Esophagus (tissue), 2 donors: ENCODE measurements at regions not wholly inside any gene's neighbourhood (a gene's known extent, or its start where the extent isn't known, plus 50 kb on each side); places are given as distances from the start of the nearest gene placed in this dataset.

Experiments
- H3K27ac ChIP-seq, 2 donors: one replicate each; pipeline ENCODE4 v1.5.1; 2013; ENCODE audit warnings: low read depth in 2 of 2, mild to moderate bottlenecking in 2 of 2, inconsistent platforms in 1 of 2, low read length in 1 of 2, moderate library complexity in 1 of 2
- H3K27me3 ChIP-seq, 2 donors: one replicate each; pipeline ENCODE4 v1.6.1; 2013; ENCODE audit warnings: low read length in 2 of 2, control low read depth in 1 of 2, mild to moderate bottlenecking in 1 of 2; ENCODE audit not compliant: insufficient read depth in 2 of 2, control insufficient read depth in 1 of 2
- H3K36me3 ChIP-seq, 2 donors: one replicate each; pipeline ENCODE4 v1.6.1; 2013; ENCODE audit warnings: low read length in 1 of 2; ENCODE audit not compliant: control insufficient read depth in 2 of 2, insufficient read depth in 2 of 2
- H3K4me1 ChIP-seq, 2 donors: one replicate each; pipeline ENCODE4 v1.6.1; 2013; ENCODE audit warnings: low read length in 1 of 2; ENCODE audit not compliant: control insufficient read depth in 2 of 2, insufficient read depth in 2 of 2
- H3K4me3 ChIP-seq, 2 donors: one replicate each; pipeline ENCODE4 v1.5.1; 2013; ENCODE audit warnings: low read length in 2 of 2, mild to moderate bottlenecking in 2 of 2, low read depth in 1 of 2, moderate library complexity in 1 of 2
- H3K9me3 ChIP-seq, 2 donors: one replicate each; pipeline ENCODE4 v1.6.1; 2013; ENCODE audit warnings: mild to moderate bottlenecking in 2 of 2, low read depth in 1 of 2, low read length in 1 of 2, moderate library complexity in 1 of 2; ENCODE audit not compliant: control insufficient read depth in 2 of 2, insufficient read depth in 1 of 2
- whole genome bisulfite sequencing, 2 donors: extraction: QIAGEN DNeasy Blood & Tissue Kit; methylation state at CpG; one replicate each; pipeline ENCODE4 v1.1.7; 2013; 5-methylcytosine and 5-hydroxymethylcytosine counted together
- donor health status: healthy with polysubstance abuse.
- donor health status: Bipolar disorder and iron deficiency.

DNA sequence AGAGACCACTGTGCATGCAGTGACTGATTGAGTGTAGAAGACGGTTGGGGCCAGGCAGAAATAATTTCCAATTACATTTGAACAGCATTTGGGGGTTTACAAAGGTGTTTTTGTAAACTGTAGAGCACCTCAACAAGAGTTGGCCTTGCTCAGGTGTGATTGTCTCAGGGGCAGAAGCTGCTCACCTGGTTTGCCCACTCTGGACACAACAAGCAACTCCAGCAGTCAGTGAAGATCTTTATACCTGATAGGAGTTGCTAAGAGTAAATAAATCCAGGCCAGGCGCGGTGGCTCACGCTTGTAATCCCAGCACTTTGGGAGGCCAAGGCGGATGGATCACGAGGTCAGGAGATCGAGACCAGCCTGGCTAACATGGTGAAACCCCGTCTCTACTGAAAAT lies 221.3 kb downstream of the RAB28 start:
- H3K27me3 ChIP-seq = no peaks in the 10 kb centered on the region
- no peak overlapping the region for H3K27ac ChIP-seq
- H3K36me3 ChIP-seq = no peaks in the 10 kb centered on the region
- no peaks in the 10 kb centered on the region for H3K4me1 ChIP-seq
- WGBS, 2 donors = 89 to 90% methylated on average over 8 of the region's 8 CpGs
- H3K4me3 ChIP-seq = no peak overlapping the region
- H3K9me3 ChIP-seq = no peaks in the 10 kb centered on the region

DNA sequence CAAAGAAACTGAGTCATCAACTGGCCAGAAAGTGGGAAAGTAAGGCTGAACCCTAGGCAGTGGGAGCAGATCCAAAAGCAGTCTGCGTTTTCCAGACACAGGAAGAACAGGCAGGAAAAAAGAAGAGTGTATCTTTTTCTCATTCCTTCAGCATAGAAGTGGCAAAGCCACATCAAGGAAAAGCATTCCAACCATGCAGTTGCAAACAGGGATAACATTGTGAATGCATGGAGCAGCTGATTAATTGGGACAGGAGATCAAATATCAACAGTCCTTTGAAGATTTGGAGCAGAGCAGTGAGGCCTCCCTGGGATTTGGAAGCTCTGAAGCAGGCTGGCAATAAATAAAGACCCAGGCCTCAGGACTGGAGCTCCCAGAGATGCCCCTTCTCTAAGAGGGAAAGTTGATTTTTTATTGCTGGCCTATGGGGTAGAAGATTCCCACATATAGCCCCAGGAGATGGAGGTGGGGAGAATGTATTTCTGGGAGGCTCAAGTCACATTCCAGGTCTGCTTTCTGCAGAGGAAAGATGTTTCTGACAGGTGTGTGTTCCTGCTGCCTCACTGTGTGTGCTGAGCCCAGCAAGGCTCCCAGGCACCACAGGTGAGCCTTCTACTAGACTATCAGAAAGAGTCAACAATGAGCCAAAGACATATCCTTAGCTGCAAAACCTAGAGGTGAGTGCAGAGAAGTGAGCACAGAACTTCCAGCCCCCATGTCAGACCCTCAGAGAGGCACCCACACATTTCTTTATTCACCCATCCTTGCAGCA lies 222.5 kb downstream of the RAB28 start:
- Histone ChIP-seq H3K4me1 (no peaks in the 10 kb centered on the region), H3K36me3 (no peaks in the 10 kb centered on the region), H3K27me3 (no peaks in the 10 kb centered on the region), H3K27ac (no peak overlapping the region), H3K9me3 (no peaks in the 10 kb centered on the region), H3K4me3 (no peak overlapping the region)
- 45 to 50% methylated on average over 1 of the region's 1 CpG for WGBS, 2 donors

DNA sequence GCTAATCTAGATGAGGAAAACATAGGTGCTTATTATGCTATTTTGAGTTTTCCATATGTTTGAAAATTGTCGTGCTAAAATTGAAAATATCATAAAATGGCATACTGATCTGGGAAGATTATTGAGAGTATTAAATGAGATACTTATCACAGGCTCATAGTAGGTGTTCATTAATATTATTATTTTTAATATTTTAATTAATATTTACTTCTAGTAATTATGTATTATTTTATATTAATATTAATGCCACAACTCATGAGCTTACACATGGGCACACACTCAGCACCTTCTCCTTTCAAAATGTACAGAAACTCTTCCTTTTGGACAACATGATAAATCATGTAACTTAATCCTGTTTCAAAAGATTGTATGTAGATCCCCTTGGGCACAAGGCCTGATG lies 223.6 kb downstream of the RAB28 start:
- Histone ChIP-seq H3K9me3 (no peaks in the 10 kb centered on the region), H3K4me1 (no peaks in the 10 kb centered on the region), H3K4me3 (no peak overlapping the region), H3K36me3 (no peaks in the 10 kb centered on the region), H3K27ac (no peak overlapping the region), H3K27me3 (no peaks in the 10 kb centered on the region)
- 95 to 99% methylated on average over 1 of the region's 1 CpG for WGBS, 2 donors

DNA sequence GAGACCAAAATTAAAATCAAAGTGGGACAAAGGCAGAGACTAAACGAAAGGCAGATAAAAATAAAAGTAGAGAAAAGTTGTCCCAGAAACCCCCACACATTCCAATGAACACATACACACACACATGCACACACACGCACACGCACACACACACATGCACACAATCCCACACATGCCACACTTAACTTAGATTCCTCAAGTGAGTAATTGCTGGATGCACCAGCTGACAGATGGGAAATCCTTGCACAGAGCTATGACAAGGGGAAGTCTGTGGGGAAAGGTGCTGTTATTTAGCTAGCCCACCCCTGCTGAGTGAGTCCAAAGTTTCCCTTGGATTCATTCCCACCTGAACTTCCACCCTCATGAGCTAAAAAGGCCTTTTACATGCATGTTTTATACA lies 233.9 kb downstream of the RAB28 start:
- H3K27me3 ChIP-seq = no peaks in the 10 kb centered on the region
- 88 to 89% methylated on average over 3 of the region's 3 CpGs for WGBS, 2 donors
- H3K9me3 ChIP-seq = no peaks in the 10 kb centered on the region

DNA sequence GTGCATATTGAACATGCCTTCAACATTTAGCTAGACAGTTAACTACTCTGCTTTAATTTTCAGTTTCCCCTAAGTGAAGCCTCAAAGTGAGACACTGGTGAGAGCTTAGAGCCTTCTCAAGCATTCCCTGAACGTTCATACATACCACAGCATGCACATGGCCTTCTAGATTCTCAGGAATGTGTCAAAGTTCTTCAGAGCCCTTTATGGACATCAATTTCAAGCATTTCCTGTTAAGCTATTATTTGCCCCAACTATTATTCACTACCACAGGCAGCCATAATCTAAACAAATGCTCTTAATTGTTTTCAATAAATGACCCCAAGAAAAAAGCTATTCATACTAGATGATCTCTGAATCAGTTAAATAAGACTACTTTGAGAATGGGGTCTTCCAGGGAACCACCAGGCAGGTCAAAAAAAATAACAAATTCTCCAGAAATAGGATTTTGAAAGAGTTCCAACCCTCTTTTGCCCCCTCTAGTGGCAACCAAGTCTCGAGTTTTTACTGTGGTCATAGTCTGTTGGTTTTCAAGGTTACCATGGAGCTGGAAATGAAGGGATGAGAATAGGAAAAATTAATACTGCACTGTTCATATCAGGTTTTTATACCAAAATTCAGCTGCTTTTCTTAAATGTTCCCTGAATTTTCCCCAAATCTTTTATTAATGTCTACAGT lies 235.4 kb downstream of the RAB28 start:
- Histone ChIP-seq H3K4me3 (no peak overlapping the region), H3K9me3 (no peaks in the 10 kb centered on the region), H3K36me3 (no peaks in the 10 kb centered on the region), H3K27ac (no peak overlapping the region), H3K27me3 (no peaks in the 10 kb centered on the region), H3K4me1 (no peaks in the 10 kb centered on the region)
- WGBS, 2 donors = 45 to 50% methylated on average over 2 of the region's 2 CpGs

More for the DNA sequence above, 233.9 kb downstream of the RAB28 start:
- H3K4me1 ChIP-seq = no peaks in the 10 kb centered on the region
- no peak overlapping the region for H3K4me3 ChIP-seq
- H3K36me3 ChIP-seq = no peaks in the 10 kb centered on the region
- H3K27ac ChIP-seq = no peak overlapping the region

DNA sequence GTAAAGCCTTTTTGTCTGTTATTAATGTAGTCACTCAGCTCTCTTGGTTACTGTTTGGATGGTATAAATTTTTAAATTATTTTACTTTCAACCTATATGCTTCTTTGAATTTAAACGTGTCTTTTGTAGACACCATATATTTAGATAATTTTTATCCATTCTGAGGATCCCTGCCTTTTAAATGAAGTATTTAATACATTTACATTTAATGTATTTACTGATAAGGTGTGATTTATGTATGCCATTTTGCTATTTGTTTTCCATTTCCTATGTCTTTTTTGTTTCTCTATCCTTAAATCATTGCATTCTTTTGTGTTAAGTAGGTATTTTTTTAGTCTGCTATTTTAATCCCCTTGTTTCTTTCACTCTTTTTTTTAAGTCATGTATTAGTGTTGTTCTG lies 238.0 kb downstream of the RAB28 start:
- Histone ChIP-seq H3K27me3 (no peaks in the 10 kb centered on the region), H3K27ac (no peak overlapping the region), H3K9me3 (no peaks in the 10 kb centered on the region), H3K4me3 (no peak overlapping the region), H3K36me3 (no peaks in the 10 kb centered on the region), H3K4me1 (no peaks in the 10 kb centered on the region)
- 95 to 98% methylated on average over 1 of the region's 1 CpG for WGBS, 2 donors

DNA sequence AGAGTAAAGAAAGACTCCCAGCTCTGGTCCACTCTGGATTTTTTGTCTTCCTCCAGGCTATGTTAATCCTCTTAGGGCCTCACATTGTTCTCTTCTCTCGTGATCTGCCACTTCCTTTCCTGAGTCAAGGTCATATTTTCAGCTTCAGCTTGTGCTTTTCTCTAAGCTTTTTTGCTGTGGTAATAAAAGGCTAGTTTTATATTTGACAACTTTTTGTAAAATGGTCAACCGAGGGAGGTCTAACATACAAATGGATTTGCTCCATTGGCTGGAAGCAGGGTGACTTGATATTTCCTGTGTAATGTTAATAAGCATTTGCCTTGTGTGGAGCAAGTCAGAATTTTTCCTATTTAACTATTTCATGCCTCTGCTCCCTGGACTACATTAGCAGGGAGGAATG lies 239.7 kb downstream of the RAB28 start:
- Histone ChIP-seq H3K4me1 (no peaks in the 10 kb centered on the region), H3K9me3 (no peaks in the 10 kb centered on the region), H3K27ac (no peak overlapping the region), H3K4me3 (no peak overlapping the region), H3K27me3 (no peaks in the 10 kb centered on the region), H3K36me3 (no peaks in the 10 kb centered on the region)
- 42 to 54% methylated on average over 2 of the region's 2 CpGs for WGBS, 2 donors

DNA sequence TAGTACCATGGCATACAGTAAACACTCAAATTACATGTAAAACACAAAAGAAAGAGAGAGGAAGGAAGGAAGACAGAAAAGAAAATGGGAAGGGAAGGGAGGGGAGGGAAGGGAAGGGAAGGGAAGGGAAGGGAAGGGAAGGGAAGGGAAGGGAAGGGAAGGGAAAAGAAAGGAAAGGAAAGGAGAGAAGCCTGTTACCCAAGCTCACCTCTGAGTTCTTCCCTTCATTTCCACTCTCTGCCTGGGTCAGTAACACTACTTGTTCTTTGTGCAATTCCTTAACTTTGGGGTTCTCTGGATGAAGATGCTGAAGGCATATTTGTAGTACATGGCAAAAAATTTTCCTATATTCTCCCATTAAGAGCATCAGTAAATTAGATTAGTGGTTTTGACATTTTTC lies 241.0 kb downstream of the RAB28 start:
- no peaks in the 10 kb centered on the region for H3K27me3 ChIP-seq
- no peak overlapping the region for H3K4me3 ChIP-seq
- no peaks in the 10 kb centered on the region for H3K9me3 ChIP-seq
- H3K36me3 ChIP-seq = no peaks in the 10 kb centered on the region
- H3K4me1 ChIP-seq = no peaks in the 10 kb centered on the region
- no peak overlapping the region for H3K27ac ChIP-seq

DNA sequence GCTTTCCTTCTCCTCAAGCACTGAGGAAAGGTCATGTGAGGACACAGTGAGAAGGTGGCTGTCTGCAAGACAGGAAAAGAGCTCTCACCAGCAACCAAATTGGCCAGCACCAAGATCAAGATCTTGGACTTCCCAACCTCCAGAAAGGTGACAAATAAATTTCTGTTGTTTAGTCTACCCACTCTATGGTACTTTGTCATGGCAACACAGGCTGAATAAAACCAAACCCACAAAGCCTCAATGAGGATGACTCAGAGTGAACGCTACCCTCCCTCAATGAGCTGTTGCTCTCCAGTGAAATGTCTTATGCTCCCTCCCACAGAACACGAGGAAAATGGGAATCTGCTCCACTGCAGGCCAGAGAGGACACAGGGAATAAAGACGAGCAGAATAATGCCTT lies 244.1 kb downstream of the RAB28 start:
- Histone ChIP-seq H3K27ac (no peak overlapping the region), H3K4me3 (no peak overlapping the region), H3K9me3 (no peaks in the 10 kb centered on the region), H3K27me3 (no peaks in the 10 kb centered on the region), H3K36me3 (no peaks in the 10 kb centered on the region), H3K4me1 (no peaks in the 10 kb centered on the region)
- WGBS, 2 donors = 70 to 82% methylated on average over 3 of the region's 3 CpGs

DNA sequence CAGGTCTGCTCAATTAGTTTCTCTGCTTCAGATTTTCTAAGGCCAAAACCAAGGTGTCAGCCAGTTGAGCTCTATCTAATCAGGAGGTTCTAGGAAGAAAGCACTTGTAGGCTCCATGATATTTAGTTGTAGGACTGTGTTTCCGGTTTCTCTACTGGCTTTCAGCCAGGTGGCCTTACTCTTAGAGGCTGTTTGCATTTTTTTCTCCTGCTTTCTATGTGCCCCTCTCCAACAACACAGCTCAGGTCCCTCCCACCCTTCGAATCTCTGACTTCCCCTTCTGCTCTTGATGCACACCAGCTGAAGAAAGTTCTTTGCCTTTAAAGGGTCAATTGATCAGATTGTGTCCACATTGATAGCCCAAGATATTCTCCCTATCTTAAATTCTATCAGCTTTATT lies 245.2 kb downstream of the RAB28 start:
- no peaks in the 10 kb centered on the region for H3K4me1 ChIP-seq
- no peaks in the 10 kb centered on the region for H3K36me3 ChIP-seq
- H3K27ac ChIP-seq = no peak overlapping the region
- WGBS, 2 donors = 64% methylated on average over 2 of the region's 2 CpGs
- no peaks in the 10 kb centered on the region for H3K9me3 ChIP-seq
- H3K27me3 ChIP-seq = no peaks in the 10 kb centered on the region
- H3K4me3 ChIP-seq = no peak overlapping the region
